SK-N-SH treated with all-trans-retinoic acid at 6 μM for 48 hours (cell line): ENCODE measurements at regions not wholly inside any gene's neighbourhood (a gene's known extent, or its start where the extent isn't known, plus 50 kb on each side); places are given as distances from the start of the nearest gene placed in this dataset.

Source experiments
- ATAC-seq: fragments of 200-7000 bp; cut with Tn5 transposase; 3 replicates; pipeline ENCODE4 v1.9.1; 2020; ENCODE audit warnings: mild to moderate bottlenecking, moderate library complexity
- ARNTL ChIP-seq: fragments of 450-650 bp; formaldehyde crosslinking; IDR thresholded peaks from 2 replicates; pipeline ENCODE4 v1.5.0; 2020; ENCODE audit warnings: low read depth, mild to moderate bottlenecking, moderate library complexity, borderline replicate concordance
- BACH2 ChIP-seq: fragments of 250-450 bp; sonication (Bioruptor Pico); IDR thresholded peaks from 2 replicates; pipeline ENCODE4 v1.9.0; 2021; ENCODE audit warnings: mild to moderate bottlenecking, borderline replicate concordance
- CREB5 ChIP-seq: fragments of 250-450 bp; sonication (Bioruptor Pico); IDR thresholded peaks from 2 replicates; pipeline ENCODE4 v1.5.1; 2020; ENCODE audit warnings: low read depth, mild to moderate bottlenecking, moderate library complexity
- CSDC2 ChIP-seq: fragments of 250-450 bp; sonication (Bioruptor Pico); IDR thresholded peaks from 2 replicates; pipeline ENCODE4 v1.5.0; 2020; ENCODE audit warnings: mild to moderate bottlenecking, moderate library complexity
- ESRRG ChIP-seq: fragments of 250-450 bp; sonication (Bioruptor Pico); IDR thresholded peaks from 2 replicates; pipeline ENCODE4 v1.6.1; 2021; ENCODE audit warnings: mild to moderate bottlenecking
- GLIS3 ChIP-seq: fragments of 250-450 bp; sonication (Bioruptor Pico); IDR thresholded peaks from 2 replicates; pipeline ENCODE4 v1.5.0; 2020; ENCODE audit warnings: mild to moderate bottlenecking, moderate library complexity
- OSR1 ChIP-seq: fragments of 250-450 bp; sonication (Bioruptor Pico); IDR thresholded peaks from 2 replicates; pipeline ENCODE4 v1.8.0; 2022; ENCODE audit warnings: moderate library complexity, mild to moderate bottlenecking, inconsistent platforms
- PPARA ChIP-seq: fragments of 250-450 bp; sonication (Bioruptor Pico); IDR thresholded peaks from 2 replicates; pipeline ENCODE4 v1.5.0; 2020; ENCODE audit warnings: mild to moderate bottlenecking, borderline replicate concordance
- RARB ChIP-seq: fragments of 250-450 bp; sonication (Bioruptor Pico); IDR thresholded peaks from 2 replicates; pipeline ENCODE4 v1.8.0; 2021; ENCODE audit warnings: mild to moderate bottlenecking, moderate library complexity
- SNAI2 ChIP-seq: fragments of 250-450 bp; sonication (Bioruptor Pico); IDR thresholded peaks from 2 replicates; pipeline ENCODE4 v1.5.0; 2020; ENCODE audit warnings: mild to moderate bottlenecking, moderate library complexity
- TCF4 ChIP-seq: fragments of 250-450 bp; sonication (Bioruptor Pico); IDR thresholded peaks from 2 replicates; pipeline ENCODE4 v1.8.0; 2021; ENCODE audit warnings: mild to moderate bottlenecking, moderate library complexity, borderline replicate concordance
- TOX ChIP-seq: fragments of 250-450 bp; sonication (Bioruptor Pico); IDR thresholded peaks from 2 replicates; pipeline ENCODE4 v1.8.0; 2021; ENCODE audit warnings: mild to moderate bottlenecking, moderate library complexity, borderline replicate concordance
- TSHZ2 ChIP-seq: fragments of 250-450 bp; sonication (Bioruptor Pico); IDR thresholded peaks from 2 replicates; pipeline ENCODE4 v1.5.0; 2020; ENCODE audit warnings: mild to moderate bottlenecking, moderate library complexity
- ZFP3 ChIP-seq: fragments of 250-450 bp; sonication (Bioruptor Pico); IDR thresholded peaks from 2 replicates; pipeline ENCODE4 v1.5.0; 2020; ENCODE audit warnings: mild to moderate bottlenecking, moderate library complexity
- ZFP30 ChIP-seq: fragments of 450-650 bp; formaldehyde crosslinking; IDR thresholded peaks from 2 replicates; pipeline ENCODE4 v1.5.0; 2022; ENCODE audit warnings: mild to moderate bottlenecking, moderate library complexity
- ZNF565 ChIP-seq: fragments of 450-650 bp; formaldehyde crosslinking; conservative IDR thresholded peaks from 2 replicates; pipeline ENCODE4 v1.5.0; 2020; ENCODE audit warnings: low read depth, mild to moderate bottlenecking, moderate library complexity
- ZNF70 ChIP-seq: fragments of 450-650 bp; formaldehyde crosslinking; IDR thresholded peaks from 2 replicates; pipeline ENCODE4 v1.5.0; 2020; ENCODE audit warnings: mild to moderate bottlenecking, moderate library complexity
- ZNF8 ChIP-seq: fragments of 450-650 bp; formaldehyde crosslinking; IDR thresholded peaks from 2 replicates; pipeline ENCODE4 v1.5.0; 2020; ENCODE audit warnings: mild to moderate bottlenecking, moderate library complexity
- TF ChIP-seq, protein P1 (sequence below): fragments of 250-450 bp; sonication (Bioruptor Pico); IDR thresholded peaks from 2 replicates; pipeline ENCODE4 v1.8.0; 2021; ENCODE audit warnings: low read depth, mild to moderate bottlenecking, moderate library complexity, borderline replicate concordance
- TF ChIP-seq, protein P2 (sequence below): fragments of 250-450 bp; sonication (Bioruptor Pico); IDR thresholded peaks from 2 replicates; pipeline ENCODE4 v1.8.0; 2020; ENCODE audit warnings: mild to moderate bottlenecking, moderate library complexity, borderline replicate concordance

GRCh38 chr3:5039585-5039984, 60.3 kb downstream of the BHLHE40 start:
- ATAC-seq = no peak
- TF ChIP-seq SNAI2 (CRISPR knock-in tag) (no peak), TCF4 (CRISPR knock-in tag) (no peak), BACH2 (CRISPR knock-in tag) (no peak)

GRCh38 chr3:5041315-5041714, 62.1 kb downstream of the BHLHE40 start:
- no peak for ATAC-seq
- TF ChIP-seq PPARA (CRISPR knock-in tag) (no peak), OSR1 (no peak), ZFP30 (CRISPR knock-in tag) (no peak), RARB (CRISPR knock-in tag) (no peak), CSDC2 (CRISPR knock-in tag) (no peak), BACH2 (CRISPR knock-in tag) (no peak), TOX (CRISPR knock-in tag) (no peak), ESRRG (no peak), TSHZ2 (no peak), TCF4 (CRISPR knock-in tag) (no peak), ARNTL (CRISPR knock-in tag) (no peak)

DNA sequence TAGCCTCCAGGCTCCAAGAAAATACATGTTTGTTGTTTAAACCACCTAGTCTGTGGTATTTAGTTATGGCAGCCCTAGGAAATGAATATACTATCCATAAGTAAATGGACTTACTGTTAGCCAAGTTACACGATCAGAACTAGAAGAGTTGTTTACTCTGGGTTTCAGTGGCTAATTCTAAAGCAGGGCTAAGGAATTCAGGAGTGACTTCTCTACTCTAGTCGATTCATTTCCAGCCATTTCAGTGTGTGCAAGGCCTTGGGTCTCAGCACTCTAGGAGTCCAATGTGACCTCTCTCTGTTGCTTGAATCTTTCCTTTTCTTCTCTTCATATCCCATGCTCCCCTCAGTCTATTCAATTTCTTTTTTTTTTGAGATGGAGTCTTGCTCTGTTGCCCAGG, 66.7 kb downstream of the BHLHE40 start:
- no peak for ATAC-seq

GRCh38 chr3:5047764-5048419, 68.7 kb downstream of the BHLHE40 start:
- no peak for TF ChIP-seq ZFP3
- no peak for TF ChIP-seq RARB (CRISPR knock-in tag)
- no peak for ATAC-seq

More for the DNA sequence above, 66.7 kb downstream of the BHLHE40 start:
- TF ChIP-seq RARB (CRISPR knock-in tag) (no peak), SNAI2 (CRISPR knock-in tag) (no peak), GLIS3 (CRISPR knock-in tag) (no peak), ZNF70 (CRISPR knock-in tag) (no peak), ARNTL (CRISPR knock-in tag) (no peak), ZNF565 (CRISPR knock-in tag) (no peak)

DNA sequence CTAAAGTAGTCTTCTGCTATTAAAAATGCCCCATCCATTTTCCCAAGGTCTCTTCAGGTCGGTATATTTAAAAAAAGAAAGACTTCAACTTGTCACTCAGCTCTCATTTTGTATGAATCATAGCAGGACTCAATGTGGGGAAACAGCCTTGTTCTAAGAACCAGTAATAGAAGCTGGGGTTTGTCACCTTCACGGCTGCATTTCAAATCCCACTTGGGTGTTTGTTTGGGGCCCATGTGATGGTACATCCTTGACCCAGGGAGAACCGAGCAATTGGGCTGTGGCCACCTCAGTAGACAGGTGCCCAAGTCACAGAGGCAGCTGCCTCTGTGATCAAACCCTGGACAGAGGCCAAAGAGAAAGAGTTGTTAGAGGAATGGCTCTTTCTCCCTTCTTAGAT, 70.3 kb upstream of the ARL8B start:
- TF ChIP-seq ESRRG (no peak), PPARA (CRISPR knock-in tag) (no peak)
- ATAC-seq = no peak

- no peak for ATAC-seq
- no peak for TF ChIP-seq PPARA (CRISPR knock-in tag)
- no peak for TF ChIP-seq ZFP30 (CRISPR knock-in tag)
- TF ChIP-seq, protein P1, sequence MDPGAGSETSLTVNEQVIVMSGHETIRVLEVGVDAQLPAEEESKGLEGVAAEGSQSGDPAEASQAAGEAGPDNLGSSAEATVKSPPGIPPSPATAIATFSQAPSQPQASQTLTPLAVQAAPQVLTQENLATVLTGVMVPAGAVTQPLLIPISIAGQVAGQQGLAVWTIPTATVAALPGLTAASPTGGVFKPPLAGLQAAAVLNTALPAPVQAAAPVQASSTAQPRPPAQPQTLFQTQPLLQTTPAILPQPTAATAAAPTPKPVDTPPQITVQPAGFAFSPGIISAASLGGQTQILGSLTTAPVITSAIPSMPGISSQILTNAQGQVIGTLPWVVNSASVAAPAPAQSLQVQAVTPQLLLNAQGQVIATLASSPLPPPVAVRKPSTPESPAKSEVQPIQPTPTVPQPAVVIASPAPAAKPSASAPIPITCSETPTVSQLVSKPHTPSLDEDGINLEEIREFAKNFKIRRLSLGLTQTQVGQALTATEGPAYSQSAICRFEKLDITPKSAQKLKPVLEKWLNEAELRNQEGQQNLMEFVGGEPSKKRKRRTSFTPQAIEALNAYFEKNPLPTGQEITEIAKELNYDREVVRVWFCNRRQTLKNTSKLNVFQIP (CRISPR knock-in tag) = no peak
- TF ChIP-seq OSR1 = no peak
- TF ChIP-seq TOX (CRISPR knock-in tag) = no peak
- no peak for TF ChIP-seq ZNF8 (CRISPR knock-in tag)
- no peak for TF ChIP-seq CREB5 (CRISPR knock-in tag)
- TF ChIP-seq GLIS3 (CRISPR knock-in tag) = no peak
- TF ChIP-seq RARB (CRISPR knock-in tag) = no peak
- TF ChIP-seq CSDC2 (CRISPR knock-in tag) = no peak
- TF ChIP-seq BACH2 (CRISPR knock-in tag) = no peak
- no peak for TF ChIP-seq ESRRG
- TF ChIP-seq TSHZ2 = no peak
- TF ChIP-seq, protein P2, sequence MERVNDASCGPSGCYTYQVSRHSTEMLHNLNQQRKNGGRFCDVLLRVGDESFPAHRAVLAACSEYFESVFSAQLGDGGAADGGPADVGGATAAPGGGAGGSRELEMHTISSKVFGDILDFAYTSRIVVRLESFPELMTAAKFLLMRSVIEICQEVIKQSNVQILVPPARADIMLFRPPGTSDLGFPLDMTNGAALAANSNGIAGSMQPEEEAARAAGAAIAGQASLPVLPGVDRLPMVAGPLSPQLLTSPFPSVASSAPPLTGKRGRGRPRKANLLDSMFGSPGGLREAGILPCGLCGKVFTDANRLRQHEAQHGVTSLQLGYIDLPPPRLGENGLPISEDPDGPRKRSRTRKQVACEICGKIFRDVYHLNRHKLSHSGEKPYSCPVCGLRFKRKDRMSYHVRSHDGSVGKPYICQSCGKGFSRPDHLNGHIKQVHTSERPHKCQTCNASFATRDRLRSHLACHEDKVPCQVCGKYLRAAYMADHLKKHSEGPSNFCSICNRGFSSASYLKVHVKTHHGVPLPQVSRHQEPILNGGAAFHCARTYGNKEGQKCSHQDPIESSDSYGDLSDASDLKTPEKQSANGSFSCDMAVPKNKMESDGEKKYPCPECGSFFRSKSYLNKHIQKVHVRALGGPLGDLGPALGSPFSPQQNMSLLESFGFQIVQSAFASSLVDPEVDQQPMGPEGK (CRISPR knock-in tag) = no peak
- TF ChIP-seq ARNTL (CRISPR knock-in tag) = no peak
Measured at GRCh38 chr3:5052247-5052646, 69.8 kb upstream of the ARL8B start.
